Stimulated activated CD8-positive, alpha-beta memory T cell treated with anti-CD3 and anti-CD28 coated beads, Interleukin-15, amount 100 ng/mL, for 24 hours (primary cell): ENCODE measurements at regions not wholly inside any gene's neighbourhood (a gene's known extent, or its start where the extent isn't known, plus 50 kb on each side); places are given as distances from the start of the nearest gene placed in this dataset.

Experiments
- DNase-seq: peaks from one replicate; pipeline ENCODE4 v3.0.0-alpha.2; 2020; ENCODE audit warnings: low read depth

DNA sequence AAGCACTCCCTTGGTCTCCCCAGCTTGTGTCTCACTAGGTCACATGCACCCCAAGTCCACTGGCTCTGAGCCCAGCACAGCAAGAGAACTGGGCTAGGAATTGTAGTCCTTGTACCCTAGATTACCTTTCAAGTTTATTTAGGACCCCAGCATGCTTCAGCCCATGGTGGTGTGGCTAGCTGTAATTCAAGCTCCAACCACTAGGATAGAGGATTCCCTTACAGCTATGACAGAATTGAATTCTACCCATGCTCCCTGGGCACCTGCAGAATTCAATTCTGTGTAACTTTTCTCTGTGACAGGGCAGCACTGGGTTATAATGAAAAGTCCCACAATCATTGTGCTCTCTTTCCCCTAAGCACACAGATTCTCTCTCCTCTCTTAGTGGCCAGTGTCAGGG is 253.8 kb upstream of the DMD start:
- DNase-seq, result no peak

DNA sequence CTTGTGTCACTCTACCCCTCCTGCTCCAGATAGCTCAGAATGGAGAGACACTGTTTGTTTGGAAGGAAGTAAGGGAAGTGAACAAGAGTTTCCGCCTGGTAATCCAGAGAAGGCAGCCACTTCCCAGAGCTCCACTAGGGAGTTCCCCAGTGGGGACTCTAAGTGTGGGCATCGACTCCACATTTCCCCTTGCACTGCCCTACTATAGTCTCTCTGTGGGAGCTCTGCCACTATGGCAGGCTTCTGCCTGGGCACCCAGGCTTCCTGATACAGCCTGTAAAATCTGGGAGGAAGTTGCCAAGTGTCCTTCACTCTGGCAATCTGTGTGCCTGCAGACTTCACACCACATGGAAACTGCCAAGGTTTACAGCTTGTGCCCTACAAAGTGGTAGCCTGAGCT is 245.8 kb upstream of the DMD start:
- DNase-seq, result no peak

DNA sequence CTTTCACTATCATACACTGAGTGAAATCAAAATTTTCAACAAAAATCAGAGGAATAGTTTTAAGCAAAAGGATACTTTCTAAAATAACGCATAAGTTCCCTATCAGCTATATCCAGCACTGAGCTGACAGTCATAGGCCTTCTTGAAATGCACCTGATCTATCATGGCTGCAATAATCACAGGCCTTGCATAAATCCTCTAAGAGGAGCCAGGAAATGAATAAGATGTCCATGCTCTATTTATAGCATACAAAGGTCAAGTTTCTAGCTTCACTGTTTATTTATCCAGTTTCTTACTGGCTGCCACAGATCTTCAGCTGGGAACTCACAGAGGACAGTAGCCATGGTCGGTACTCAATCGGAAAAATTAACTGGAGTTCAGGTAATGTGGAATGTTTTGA is 235.9 kb upstream of the DMD start:
- no peak for DNase-seq

DNA sequence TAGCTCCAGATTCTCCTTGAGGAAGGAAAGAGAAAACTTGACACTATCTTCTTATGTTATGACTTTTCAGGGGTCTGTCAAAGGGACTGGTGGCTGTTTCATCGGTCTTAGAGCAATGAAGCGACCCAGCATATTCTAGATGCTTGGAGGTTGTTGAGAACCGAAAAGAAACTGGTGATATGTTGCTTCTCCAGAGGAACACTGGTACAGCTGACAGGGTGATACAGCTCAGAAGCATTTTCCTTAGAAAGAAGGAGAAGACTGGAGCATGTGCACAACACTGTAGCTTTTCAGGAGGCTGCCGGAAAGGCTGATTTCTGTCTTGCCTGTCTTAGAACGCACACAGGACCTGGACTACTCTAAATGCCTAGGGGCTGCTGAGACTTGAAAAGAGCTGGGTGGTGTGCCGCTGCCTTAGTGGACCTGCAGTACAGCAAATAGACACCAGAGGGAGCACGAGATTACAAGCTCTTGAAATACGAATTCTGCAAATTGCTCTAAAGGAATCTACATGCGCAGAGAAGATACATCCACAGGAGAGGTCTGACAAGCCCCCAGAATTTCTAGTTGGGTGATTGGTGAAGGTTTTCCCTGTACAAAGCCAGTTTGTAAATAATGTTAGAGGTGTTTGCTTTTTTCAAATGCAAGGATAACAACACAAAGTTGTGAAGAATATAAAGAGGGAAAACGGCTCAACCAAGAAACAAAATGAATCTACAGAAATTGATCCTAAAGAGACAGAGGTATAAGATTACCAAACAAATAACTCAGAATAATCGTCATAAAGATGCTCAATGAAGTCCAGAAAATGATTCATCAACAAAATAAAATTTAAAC is 223.1 kb upstream of the DMD start:
- DNase-seq, result peak; percentile 0

DNA sequence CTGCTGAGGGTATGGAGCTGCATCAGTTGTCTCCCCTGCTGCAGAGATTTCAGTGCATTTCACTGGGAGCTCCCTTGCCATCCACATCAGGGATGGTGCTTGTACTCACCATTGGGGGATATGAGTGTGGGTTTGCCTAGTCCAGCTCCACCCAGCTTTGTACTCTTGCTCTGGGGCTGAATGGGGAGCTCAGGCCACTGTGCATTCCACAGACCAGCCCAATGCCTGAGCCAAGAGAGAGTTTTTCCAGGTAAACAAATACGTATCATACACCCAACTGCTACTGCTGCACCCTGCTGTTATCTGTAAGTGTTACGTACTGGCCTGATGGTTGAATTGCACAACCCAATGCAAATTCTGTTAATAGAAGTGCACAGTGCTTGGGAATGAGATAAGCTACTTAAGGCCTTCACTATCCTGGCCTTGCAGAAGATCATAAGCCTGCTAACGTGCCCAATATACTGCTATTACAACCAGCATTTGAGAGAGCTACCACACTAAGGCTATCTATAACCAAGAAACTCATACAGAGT is 205.0 kb upstream of the DMD start:
- no peak for DNase-seq

DNA sequence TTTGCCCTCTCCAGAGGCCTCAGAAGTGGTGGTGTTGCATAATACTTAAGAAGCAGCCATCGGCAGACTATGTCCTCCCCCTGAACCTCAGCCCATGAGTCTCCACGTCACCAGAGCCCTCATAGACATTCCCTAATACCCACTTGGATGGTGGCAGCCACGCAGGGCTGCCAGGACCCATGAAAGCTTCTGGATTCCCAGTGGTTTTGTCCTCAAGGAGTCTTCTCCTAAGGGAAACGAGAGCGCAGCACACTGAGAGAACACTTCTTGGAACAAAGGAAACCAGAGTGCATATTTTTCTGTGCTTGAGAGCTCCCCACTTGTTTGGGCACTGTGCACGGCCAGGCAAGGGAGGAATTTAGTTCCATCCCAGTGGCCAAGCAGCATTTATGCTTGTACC is 204.1 kb upstream of the DMD start:
- DNase-seq, result no peak

DNA sequence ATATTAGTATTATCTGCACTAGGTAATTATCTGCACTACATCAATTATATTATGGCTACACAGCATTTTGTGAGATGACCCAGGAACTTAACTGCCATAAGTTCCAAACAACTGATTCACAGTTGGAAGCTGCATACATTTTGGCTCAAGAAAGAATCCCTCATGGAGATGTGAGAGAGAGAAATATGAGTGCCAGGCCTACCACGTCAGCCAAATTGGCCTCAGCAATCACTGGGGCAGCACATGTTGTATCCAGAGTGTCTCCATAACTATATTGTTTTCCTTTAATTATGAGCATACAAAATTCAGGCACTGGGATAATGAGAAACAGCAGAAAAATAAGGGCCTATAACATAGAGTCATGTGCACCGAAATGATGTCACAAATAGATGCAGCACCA is 174.2 kb upstream of the DMD start:
- DNase-seq, result no peak

DNA sequence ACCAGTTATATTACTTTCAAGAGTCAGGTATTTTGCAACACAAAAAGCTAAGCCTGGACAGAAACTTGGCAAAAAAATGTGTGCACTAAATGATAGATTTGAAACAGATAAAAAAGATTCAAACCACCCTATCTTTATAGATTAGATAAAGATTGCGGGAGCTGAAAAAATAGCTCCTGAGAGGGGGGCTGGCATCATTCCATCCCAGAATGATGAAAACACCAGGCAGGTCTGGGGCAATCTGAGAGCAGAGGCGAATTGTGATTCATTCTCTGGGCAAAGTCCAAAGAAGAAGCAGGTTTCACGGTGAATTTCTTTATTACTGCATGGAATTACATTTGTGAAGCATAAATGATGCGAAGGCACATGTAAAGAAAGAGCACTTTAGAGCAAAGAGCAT is 168.5 kb upstream of the DMD start:
- DNase-seq, result no peak

DNA sequence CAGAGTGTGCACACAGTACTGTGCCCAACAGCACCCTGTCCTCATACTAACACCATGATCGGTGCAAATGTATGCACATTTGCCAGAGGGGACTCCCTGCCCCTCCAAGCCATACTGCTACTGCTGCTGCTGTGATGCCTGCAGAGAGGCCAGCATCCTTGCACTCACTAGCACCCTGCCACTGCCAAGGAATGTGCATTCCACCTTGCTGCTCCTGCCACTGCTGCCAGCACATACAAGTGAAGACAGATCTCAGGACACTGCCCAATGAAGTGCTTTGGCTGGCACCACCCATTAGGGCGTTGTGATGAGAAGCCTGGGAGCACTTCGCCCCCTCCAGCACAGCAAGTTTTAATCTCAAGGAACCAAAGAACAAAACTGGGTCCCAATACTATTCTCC is 146.3 kb upstream of the DMD start:
- DNase-seq, result no peak

DNA sequence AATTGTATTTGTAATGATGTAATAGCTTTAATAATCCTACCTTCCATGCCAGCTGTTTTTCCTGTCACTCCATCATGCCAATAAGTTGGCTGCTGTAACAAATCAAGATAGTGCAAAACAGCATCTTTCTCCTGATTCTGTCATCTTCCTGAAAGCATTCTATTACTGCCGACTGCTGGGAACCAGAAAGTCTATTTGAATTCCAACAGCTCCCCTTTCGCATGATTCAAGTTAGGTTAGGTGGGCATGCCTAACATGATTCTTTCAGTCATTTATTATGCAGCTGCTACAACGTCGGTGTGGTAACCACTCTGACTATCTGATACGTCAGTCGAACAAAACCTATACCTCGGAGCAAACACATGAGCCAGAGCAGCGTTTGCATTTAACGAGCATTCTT is 127.9 kb upstream of the DMD start:
- no peak for DNase-seq

DNA sequence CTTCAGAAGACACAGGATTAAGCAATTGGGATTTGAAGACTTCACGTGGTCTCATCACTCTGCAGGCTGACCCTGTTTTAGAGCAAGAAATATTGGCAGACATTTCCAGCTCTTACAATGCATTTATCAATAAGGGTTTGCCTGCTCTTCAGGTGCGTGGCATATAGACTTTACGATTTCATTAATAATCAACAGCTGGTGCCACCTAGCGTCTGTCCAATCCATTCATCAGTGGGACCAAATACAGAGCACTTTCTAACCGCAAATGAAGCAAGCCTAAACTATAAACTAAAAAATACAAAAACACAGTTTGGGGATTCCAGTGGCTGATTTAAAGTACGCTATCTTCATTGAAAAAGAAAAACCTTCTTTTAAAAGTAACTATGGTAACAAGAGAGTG is 125.4 kb upstream of the DMD start:
- no peak for DNase-seq

DNA sequence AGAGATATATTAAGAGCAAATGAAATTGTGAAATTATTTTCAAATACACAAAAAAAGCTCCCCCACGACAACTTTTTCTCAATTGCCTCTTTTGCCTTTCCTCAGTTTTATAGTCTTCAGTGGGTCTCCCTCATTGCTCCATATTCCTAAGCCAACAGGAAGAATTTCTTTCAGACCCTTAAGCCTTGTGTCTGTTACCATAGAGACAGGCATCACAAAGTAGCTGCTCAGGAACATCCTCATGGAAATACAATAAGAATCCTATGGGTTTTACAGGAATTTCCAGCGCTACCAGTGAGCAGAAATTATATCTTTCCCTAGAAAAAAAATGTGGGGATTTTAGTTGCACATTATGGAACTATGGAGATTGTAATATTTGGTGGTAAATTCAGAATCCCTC is 121.9 kb upstream of the DMD start:
- no peak for DNase-seq

DNA sequence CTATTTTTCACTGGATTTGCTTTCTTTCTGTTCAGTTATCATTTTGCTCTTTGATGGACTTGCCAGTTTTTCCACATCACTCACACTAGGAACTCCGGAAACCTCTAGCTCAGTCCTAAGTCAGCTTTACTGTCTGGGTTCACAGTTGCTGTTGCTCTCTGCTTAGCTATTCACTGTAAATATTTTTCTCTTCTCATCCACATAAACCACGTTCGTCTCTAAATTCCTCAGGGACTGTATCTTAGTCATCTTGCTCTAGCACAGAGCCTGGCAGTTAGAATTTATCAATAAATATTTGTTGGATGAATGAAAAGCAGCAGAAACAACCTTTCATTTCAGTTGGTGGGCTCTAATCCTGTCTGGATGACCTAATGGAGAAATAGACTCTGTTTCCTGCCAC is 119.4 kb upstream of the DMD start:
- DNase-seq, result no peak

DNA sequence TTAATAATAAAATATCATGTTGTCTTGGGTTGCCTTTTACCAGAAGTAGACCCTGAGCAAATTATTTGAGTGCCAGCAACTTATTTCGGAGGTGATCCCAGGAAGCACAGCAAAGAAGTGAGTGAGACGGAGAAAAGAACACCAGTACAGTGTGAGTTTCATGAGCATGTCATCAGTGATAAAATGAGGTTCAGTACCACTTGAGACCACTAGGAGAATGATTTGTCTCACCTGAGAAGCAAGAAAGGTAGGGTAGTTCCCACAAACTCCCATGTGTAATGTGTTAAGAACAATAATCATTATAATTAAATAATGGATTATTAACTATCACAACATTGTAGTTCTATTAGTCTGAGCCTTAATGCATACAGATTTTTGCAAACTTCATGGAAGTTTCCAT is 112.8 kb upstream of the DMD start:
- DNase-seq, result no peak

DNA sequence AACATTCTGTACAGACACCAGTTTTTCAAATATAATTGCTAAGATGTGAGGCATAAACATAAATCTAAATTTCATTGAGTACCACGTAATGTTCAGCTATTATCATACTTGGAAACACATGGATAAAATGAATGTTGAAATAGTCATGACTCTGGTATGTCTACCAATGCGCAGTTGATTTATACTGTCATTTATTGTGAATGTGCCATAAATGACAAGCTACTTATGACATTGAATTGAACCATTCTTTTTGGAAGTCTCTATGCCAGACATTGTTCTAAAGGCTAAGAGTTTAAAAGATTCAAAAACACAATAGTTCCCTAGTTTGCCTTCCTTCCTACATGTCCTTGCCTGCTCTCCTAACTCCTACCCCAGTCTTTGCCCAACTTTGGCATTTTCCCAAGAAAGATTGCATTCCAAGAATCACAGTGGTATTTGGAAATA is 96.6 kb upstream of the DMD start:
- DNase-seq, result no peak

DNA sequence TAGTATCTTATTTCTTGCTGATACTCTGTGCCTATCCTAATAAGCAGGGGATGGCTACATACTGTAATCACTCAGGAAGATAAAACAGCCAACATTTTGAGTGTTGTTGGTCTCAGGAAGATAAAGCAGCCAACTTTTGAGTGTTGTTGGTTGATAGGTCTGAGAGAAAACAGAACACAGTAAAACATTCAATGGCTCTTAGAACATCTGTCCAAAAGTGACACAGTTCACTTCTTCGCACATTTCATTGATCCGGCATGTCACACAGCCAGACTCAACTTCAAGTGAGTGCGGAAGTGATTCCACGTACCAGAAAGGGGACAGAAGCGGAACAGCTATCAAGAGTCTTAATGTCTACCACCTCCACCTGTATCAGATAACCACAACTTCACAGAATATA is 87.3 kb upstream of the DMD start:
- DNase-seq, result no peak

DNA sequence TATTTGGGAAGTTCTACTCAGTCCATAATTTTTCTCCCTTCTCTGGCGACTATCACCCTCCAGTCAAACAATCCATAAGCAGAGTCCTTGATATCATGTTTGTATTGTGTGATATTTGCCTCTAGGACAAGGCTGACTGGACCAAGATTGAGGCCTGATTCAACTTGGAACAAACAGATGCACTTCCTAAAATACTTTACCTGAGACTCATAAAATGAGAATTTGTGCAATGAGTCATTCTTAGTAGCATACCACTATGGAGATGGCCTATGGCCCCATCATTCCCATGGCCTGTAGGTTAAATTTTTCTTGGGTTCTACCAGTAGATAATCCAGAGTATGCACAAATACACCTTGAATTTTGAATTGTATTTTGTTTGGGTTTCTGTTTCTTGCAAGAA is 74.2 kb upstream of the DMD start:
- DNase-seq, result no peak

DNA sequence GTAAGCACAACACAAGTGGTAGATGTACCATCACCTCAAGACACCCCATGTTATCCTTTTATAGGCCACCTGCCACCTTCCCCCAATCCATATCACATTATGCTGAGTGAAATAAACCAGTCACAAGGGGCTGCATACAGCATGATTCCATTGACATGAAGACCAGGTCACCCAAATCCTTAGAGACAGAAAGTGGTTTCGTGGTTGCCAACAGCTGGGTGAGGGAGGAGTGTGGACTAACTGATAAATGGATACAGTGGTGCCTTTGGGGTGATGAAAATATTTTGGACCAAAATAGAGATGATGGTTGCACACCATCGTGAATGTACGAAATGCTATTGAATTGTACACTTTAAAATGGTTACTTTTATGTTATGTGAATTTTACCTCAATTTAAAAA is 65.7 kb upstream of the DMD start:
- DNase-seq, result no peak

DNA sequence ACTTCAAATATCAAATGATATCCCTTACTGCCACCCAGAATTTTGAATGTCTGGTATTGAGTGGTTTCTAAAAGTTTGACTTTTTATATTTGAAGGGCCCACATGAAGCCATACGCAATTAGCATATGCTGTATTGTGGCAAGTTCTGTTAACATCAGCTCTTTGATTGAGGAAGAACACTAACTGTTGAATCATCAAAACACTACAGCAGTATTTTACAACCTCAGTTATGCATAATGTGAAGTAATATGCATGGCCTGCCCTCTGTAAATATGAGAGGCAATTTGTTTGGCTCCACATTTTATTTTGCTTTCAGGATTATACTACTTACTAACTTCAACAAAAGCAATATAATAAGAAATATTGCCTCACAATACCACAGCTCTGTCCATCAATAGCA is 62.2 kb upstream of the DMD start:
- no peak for DNase-seq

DNA sequence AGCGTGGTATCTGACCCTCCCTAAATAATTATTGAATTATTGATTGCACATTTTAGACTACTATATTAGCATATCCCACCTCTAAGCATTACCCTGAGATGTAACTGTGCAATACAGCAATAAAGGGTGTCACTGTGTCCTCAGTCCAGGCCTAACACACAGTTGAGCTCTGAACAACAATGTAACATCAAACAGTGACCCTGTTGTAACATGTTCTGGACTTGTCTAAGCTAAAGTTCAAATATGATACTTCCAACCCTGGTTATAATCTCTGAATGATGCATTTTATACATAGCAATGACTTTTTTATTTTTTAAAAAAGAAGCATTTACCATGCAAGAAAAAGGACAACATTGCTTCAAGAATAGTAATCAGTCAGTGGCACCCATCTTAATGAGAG is 61.6 kb upstream of the DMD start:
- no peak for DNase-seq
